GM23338 (cell line): ENCODE measurements at regions not wholly inside any gene's neighbourhood (a gene's known extent, or its start where the extent isn't known, plus 50 kb on each side); places are given as distances from the start of the nearest gene placed in this dataset.

Experiments used
- ATAC-seq: fragments of 200-7000 bp; cut with Tn5 transposase; 3 replicates; pipeline ENCODE4 v1.9.1; 2020
- DNase-seq: peaks from one replicate; pipeline ENCODE4 v3.0.0-alpha.2; 2015; ENCODE audit warnings: low spot score
- H2AFZ ChIP-seq: fragments of 200-600 bp; sonication (generic); 2 replicates; pipeline ENCODE4 v1.8.0; 2016; ENCODE audit warnings: antibody characterized with exemption, mild to moderate bottlenecking, moderate library complexity
- H3F3A ChIP-seq: fragments of 200-600 bp; sonication (generic); replicated peaks from 2 replicates; pipeline ENCODE4 v1.8.0; 2017; ENCODE audit warnings: antibody characterized with exemption, mixed run types, low read depth
- H3K27ac ChIP-seq: fragments of 200-600 bp; sonication (generic); 2 replicates; pipeline ENCODE4 v1.6.1; 2016; ENCODE audit warnings: low read depth
- H3K27me3 ChIP-seq: fragments of 200-600 bp; sonication (generic); 2 replicates; pipeline ENCODE4 v1.8.0; 2016; ENCODE audit warnings: mild to moderate bottlenecking, mixed run types, moderate library complexity; ENCODE audit not compliant: insufficient read depth
- H3K36me3 ChIP-seq: fragments of 200-600 bp; sonication (generic); 2 replicates; pipeline ENCODE4 v1.8.0; 2016; ENCODE audit warnings: mild to moderate bottlenecking; ENCODE audit not compliant: insufficient read depth
- H3K4me1 ChIP-seq: fragments of 200-600 bp; sonication (generic); 2 replicates; pipeline ENCODE4 v1.8.0; 2016; ENCODE audit warnings: mild to moderate bottlenecking, moderate library complexity; ENCODE audit not compliant: insufficient read depth
- H3K4me2 ChIP-seq: fragments of 200-600 bp; sonication (generic); 2 replicates; pipeline ENCODE4 v1.7.1; 2017; ENCODE audit warnings: mixed run types
- H3K4me3 ChIP-seq: fragments of 200-600 bp; sonication (generic); 2 replicates; pipeline ENCODE4 v1.6.1; 2016; ENCODE audit warnings: mixed run types
- H3K79me2 ChIP-seq: fragments of 200-600 bp; sonication (generic); replicated peaks from 2 replicates; pipeline ENCODE4 v1.8.0; 2017; ENCODE audit warnings: mild to moderate bottlenecking; ENCODE audit not compliant: insufficient read depth
- H3K9me2 ChIP-seq: fragments of 200-600 bp; sonication (generic); 2 replicates; pipeline ENCODE4 v1.8.0; 2017; ENCODE audit not compliant: insufficient read depth
- H4K20me1 ChIP-seq: fragments of 200-600 bp; sonication (generic); replicated peaks from 2 replicates; pipeline ENCODE4 v1.8.0; 2017; ENCODE audit warnings: mild to moderate bottlenecking; ENCODE audit not compliant: insufficient read depth
- H3K27ac Mint-ChIP-seq: 2 replicates; pipeline ENCODE4 v1.8.0; 2020; ENCODE audit warnings: inconsistent platforms, mild to moderate bottlenecking, moderate library complexity, mixed read lengths
- H3K27me3 Mint-ChIP-seq: 3 replicates; pipeline ENCODE4 v1.8.0; 2022; ENCODE audit warnings: low read depth, mild to moderate bottlenecking, moderate library complexity, mixed read lengths, inconsistent platforms; ENCODE audit not compliant: insufficient read depth, poor library complexity
- H3K36me3 Mint-ChIP-seq: 3 replicates; pipeline ENCODE4 v1.8.0; 2021; ENCODE audit warnings: low read depth, mild to moderate bottlenecking, inconsistent platforms, moderate library complexity, mixed read lengths
- H3K4me1 Mint-ChIP-seq: 3 replicates; pipeline ENCODE4 v1.8.0; 2020; ENCODE audit warnings: mild to moderate bottlenecking, inconsistent platforms, mixed read lengths
- H3K4me3 Mint-ChIP-seq: 3 replicates; pipeline ENCODE4 v1.8.0; 2021; ENCODE audit warnings: moderate library complexity, mild to moderate bottlenecking, inconsistent platforms, mixed read lengths
- H3K9me3 Mint-ChIP-seq: 3 replicates; pipeline ENCODE4 v1.8.0; 2020; ENCODE audit warnings: moderate library complexity, mild to moderate bottlenecking, inconsistent platforms, mixed read lengths
- CTCF ChIP-seq, 2 experiments: fragments of 200-600 bp in 1 of 2; sonication (generic) in 1 of 2; conservative IDR thresholded peaks; 2 replicates each; pipeline versions ENCODE4 v1.5.1 to v1.6.1; 2016 to 2017; ENCODE audit warnings: antibody characterized with exemption in 2 of 2, low read depth in 2 of 2, mild to moderate bottlenecking in 2 of 2, moderate library complexity in 1 of 2
- ETS1 ChIP-seq: IDR thresholded peaks from 2 replicates; pipeline ENCODE4 v1.6.1; 2016; ENCODE audit warnings: antibody characterized with exemption
- EZH2 ChIP-seq: fragments of 200-600 bp; sonication (generic); IDR thresholded peaks from one replicate; pipeline ENCODE4 v1.8.0; 2017; ENCODE audit warnings: antibody characterized with exemption, mild to moderate bottlenecking, low read depth; ENCODE audit not compliant: unreplicated experiment
- EZH2phosphoT487 ChIP-seq: fragments of 200-600 bp; sonication (generic); IDR thresholded peaks from one replicate; pipeline ENCODE4 v1.8.1; 2018; ENCODE audit warnings: antibody characterized with exemption; ENCODE audit not compliant: unreplicated experiment
- JUNB ChIP-seq: IDR thresholded peaks from one replicate; pipeline ENCODE4 v1.6.1; 2016; ENCODE audit warnings: antibody characterized with exemption; ENCODE audit not compliant: unreplicated experiment
- NANOG ChIP-seq: IDR thresholded peaks from 2 replicates; pipeline ENCODE4 v1.6.1; 2016; ENCODE audit warnings: antibody characterized with exemption, borderline replicate concordance
- REST ChIP-seq: IDR thresholded peaks from one replicate; pipeline ENCODE4 v1.6.1; 2018; ENCODE audit warnings: antibody characterized with exemption; ENCODE audit not compliant: unreplicated experiment
- STAT1 ChIP-seq: IDR thresholded peaks from one replicate; pipeline ENCODE4 v1.6.1; 2016; ENCODE audit warnings: antibody characterized with exemption; ENCODE audit not compliant: unreplicated experiment
- ZNF114 ChIP-seq: fragments of 250-450 bp; sonication (Bioruptor Pico); IDR thresholded peaks from 2 replicates; pipeline ENCODE4 v1.5.0; 2020; ENCODE audit warnings: mild to moderate bottlenecking, moderate library complexity
- ZNF331 ChIP-seq: fragments of 250-450 bp; sonication (Bioruptor Pico); IDR thresholded peaks from 2 replicates; pipeline ENCODE4 v1.5.0; 2020; ENCODE audit warnings: low read depth, mild to moderate bottlenecking, moderate library complexity
- ZNF462 ChIP-seq: fragments of 250-450 bp; sonication (Bioruptor Pico); IDR thresholded peaks from 2 replicates; pipeline ENCODE4 v1.5.0; 2020; ENCODE audit warnings: mild to moderate bottlenecking, moderate library complexity

GRCh38 chr5:39945870-39946269 is 521.1 kb upstream of the DAB2 start:
- no peaks in the 10 kb centered on the region for H3K4me1 ChIP-seq
- H3K9me2 ChIP-seq, result no peaks in the 10 kb centered on the region
- no peak overlapping the region for H3K27ac ChIP-seq
- Mint-ChIP-seq H3K4me1 (no peaks in the 10 kb centered on the region), H3K36me3 (no peaks in the 10 kb centered on the region), H3K9me3 (no peaks in the 10 kb centered on the region), H3K4me3 (no peak overlapping the region), H3K27ac (no peak overlapping the region), H3K27me3 (no peaks in the 10 kb centered on the region)
- no peak overlapping the region for H2AFZ ChIP-seq
- H3K36me3 ChIP-seq, result no peaks in the 10 kb centered on the region
- no peaks in the 10 kb centered on the region for H3K79me2 ChIP-seq
- DNase-seq (no peak), ATAC-seq (no peak)
- no peak overlapping the region for H3K4me2 ChIP-seq
- no peaks in the 10 kb centered on the region for H3K27me3 ChIP-seq
- H4K20me1 ChIP-seq, result no peaks in the 10 kb centered on the region
- no peak for TF ChIP-seq STAT1
- no peak for TF ChIP-seq REST
- no peak for TF ChIP-seq ZNF331 (CRISPR knock-in tag)
- no peak for TF ChIP-seq JUNB
- no peak for TF ChIP-seq EZH2phosphoT487
- TF ChIP-seq ETS1, result no peak
- TF ChIP-seq NANOG, result no peak
- TF ChIP-seq ZNF114 (CRISPR knock-in tag), result no peak
- TF ChIP-seq EZH2, result no peak
- TF ChIP-seq CTCF (conservative IDR thresholded peaks at IDR 0.05; ENCODE audit: low read depth in 2 of 2), result no peak
- no peak for TF ChIP-seq ZNF462
- no peak overlapping the region for H3K4me3 ChIP-seq
- H3F3A ChIP-seq, result no peaks in the 10 kb centered on the region
